22Rv1 (cell line): ENCODE measurements at regions not wholly inside any gene's neighbourhood (a gene's known extent, or its start where the extent isn't known, plus 50 kb on each side); places are given as distances from the start of the nearest gene placed in this dataset.

Experiments used
- H3K27ac ChIP-seq: fragments of 450-650 bp; 2 replicates; pipeline ENCODE4 v1.5.1; 2017
- ZFX ChIP-seq: fragments of 450-650 bp; IDR thresholded peaks from 2 replicates; pipeline ENCODE4 v1.6.1; 2017; ENCODE audit warnings: antibody characterized with exemption, borderline replicate concordance
- TF ChIP-seq, protein P1 (sequence below): fragments of 450-650 bp; IDR thresholded peaks from 2 replicates; pipeline ENCODE4 v1.5.1; 2017; ENCODE audit warnings: mild to moderate bottlenecking

DNA sequence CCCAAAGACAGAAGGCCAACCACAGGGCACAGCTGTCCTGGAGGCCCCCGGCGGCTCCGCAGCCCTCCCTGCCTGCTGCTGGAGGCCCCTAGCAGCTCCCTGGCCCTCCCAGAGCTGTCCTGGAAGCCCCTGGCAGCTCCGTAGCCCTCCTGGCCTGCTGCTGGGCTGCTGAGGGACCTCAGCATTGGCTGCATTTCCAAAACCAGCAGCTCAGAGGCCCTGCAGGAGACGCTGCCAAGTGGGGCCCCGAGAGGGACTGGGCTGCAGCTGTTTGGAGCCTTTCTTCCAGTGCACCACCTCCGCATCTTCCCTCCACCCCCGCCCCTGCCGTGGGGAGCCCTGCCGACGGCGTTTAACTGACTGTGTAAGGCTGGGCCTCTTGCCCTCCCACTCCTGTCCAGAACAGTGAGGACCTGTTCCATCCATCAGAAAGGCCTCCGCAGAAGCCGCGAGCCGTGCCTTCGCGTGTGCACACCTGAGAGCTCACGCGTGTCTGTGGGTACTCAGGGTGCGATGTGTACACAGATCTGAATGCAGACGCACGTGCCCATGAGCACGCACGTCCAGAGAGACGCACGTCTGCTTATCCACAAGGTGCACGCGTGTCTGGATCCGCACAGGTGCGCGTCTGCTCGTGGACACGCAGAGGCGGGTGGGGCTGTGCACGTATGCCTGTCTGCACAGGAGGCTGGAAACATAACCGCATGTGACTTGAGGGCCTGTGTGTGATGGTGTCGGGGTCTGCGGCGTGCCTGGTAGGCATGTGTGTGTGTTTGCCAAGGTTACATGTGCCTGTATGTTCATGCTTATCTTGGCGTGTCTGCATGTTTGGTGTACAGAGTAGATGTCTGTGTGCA lies 57.0 kb upstream of the FBRSL1 start:
- TF ChIP-seq, protein P1, sequence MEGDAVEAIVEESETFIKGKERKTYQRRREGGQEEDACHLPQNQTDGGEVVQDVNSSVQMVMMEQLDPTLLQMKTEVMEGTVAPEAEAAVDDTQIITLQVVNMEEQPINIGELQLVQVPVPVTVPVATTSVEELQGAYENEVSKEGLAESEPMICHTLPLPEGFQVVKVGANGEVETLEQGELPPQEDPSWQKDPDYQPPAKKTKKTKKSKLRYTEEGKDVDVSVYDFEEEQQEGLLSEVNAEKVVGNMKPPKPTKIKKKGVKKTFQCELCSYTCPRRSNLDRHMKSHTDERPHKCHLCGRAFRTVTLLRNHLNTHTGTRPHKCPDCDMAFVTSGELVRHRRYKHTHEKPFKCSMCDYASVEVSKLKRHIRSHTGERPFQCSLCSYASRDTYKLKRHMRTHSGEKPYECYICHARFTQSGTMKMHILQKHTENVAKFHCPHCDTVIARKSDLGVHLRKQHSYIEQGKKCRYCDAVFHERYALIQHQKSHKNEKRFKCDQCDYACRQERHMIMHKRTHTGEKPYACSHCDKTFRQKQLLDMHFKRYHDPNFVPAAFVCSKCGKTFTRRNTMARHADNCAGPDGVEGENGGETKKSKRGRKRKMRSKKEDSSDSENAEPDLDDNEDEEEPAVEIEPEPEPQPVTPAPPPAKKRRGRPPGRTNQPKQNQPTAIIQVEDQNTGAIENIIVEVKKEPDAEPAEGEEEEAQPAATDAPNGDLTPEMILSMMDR, result no peak
- no peak for TF ChIP-seq ZFX
- no peak overlapping the region for H3K27ac ChIP-seq

DNA sequence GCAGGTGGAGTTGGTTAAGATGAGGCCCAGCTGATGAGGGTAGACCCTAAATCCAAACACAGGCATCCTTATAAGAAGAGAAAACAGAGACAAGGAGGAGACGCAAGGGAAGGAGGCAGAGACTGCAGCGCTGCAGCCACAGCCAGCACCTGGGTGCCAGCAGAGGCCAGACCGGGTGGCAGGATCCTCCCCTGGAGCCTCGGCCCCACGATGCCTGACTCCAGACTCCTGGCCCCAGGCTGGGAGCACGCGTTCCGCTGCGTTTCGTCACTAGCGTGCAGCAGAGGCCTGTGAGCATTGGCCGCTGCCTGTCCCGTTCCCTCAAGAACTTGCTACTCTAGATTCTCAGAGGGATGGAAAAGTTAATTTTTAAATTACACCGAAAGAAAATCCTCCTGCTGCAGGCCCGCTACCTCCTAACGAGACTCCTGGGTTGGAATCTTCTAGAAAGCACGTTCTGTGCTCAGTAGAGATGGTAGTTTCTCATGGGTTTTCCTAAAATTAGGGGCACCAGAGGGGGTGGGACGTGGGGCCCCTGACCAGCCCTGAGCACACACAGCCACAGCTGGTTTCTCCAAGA lies 57.7 kb upstream of the FBRSL1 start:
- TF ChIP-seq, protein P1, result no peak
- TF ChIP-seq ZFX, result no peak
- no peak overlapping the region for H3K27ac ChIP-seq

DNA sequence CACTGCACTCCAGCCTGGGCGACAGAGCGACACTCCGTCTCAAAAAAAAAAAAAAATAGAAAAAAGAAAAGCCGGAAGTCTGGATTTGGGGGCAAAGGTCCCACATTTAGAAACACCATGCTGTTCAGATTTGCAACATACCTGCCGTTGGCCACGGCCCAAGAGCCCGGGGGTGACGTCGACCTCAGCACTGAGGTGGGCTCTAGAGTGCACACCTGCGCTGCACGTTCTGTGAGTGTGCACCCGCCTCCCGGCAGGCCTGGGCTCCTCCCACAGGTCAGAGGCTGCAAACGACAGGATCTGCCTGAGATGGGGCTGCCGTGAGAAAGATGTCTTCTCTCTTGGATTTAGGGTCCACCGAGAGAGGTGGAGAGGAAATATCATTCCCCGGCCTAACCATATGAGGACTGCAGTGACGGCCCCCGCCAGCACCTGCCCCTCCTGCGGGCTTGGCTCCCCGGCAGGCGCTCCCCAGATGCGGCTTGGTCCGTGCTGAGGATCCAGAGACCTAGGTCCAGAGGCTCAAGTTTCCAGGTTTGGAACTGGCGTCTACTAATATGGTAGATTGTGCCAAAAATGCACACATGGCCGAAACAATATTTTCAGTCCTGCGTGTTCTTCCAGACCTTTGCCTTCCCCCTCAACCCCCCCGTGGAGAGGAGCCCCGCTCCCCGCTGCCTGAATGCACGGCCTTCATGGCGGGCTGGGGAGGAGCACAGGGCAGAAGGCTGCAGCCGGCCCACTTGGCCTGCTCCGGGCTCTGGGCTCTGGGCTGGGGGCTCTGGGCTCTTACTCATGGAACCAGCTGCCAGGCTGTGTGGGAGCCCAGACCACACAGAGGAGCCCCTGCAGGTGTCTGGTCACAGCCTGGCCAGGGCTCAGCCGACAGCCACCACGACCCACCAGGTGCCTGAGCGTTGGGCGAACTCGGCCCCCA lies 58.8 kb upstream of the FBRSL1 start:
- no peak overlapping the region for H3K27ac ChIP-seq
- TF ChIP-seq, protein P1, result no peak
- TF ChIP-seq ZFX, result no peak

DNA sequence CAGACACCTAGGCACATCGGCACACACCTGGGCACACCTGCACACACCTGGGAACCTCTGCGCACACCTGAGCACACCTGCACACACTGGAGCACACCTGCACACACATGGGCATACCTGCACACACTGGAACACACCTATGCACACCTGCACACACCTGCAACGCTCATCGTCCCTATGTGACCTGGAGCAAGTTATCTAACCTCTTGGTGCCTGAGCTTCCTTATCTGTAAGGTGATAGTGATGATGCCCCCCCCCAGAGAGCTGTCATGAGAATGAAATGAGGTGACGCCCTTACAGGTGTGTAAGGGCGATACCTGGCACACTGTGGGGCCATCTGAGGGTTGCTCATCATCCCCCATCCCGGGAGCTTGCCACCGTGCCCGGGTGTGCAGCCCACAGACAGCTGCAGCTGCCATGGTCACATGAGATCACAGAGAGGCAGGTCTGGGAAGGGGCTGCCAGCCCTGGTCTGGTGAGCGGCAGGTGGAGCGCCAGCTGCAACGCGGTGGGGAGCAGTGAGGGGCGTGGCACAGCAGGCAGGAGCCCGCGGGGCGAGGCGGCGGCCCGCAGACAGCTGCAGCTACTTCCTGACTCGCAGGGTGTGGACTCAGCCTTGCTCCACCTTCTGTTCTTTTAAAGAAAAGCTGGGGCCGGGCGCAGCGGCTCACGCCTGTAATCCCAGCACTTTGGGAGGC lies 59.9 kb upstream of the FBRSL1 start:
- TF ChIP-seq, protein P1, result 0 out of 2 replicates have a peak, but pooled peaks have one; percentile 15
- no peak for TF ChIP-seq ZFX
- no peak overlapping the region for H3K27ac ChIP-seq

DNA sequence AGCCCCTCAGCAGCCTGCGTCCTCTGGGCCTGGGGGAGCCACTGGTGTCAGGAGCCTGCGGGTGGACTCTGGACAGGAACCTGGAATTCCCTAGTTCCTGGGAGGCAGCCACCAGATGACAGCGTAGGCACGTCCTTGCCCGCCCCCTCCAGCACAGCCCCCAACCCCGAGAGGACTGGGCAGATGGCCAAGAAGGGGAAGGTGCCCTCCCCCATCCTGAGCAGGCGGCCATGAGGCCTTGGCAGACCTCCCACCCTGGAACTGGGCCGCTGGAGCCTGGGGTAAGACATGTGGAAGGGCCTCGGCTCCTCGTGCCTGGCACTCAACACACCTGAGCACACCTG lies 60.4 kb upstream of the FBRSL1 start:
- TF ChIP-seq, protein P1, result no peak
- no peak for TF ChIP-seq ZFX
- no peak overlapping the region for H3K27ac ChIP-seq

DNA sequence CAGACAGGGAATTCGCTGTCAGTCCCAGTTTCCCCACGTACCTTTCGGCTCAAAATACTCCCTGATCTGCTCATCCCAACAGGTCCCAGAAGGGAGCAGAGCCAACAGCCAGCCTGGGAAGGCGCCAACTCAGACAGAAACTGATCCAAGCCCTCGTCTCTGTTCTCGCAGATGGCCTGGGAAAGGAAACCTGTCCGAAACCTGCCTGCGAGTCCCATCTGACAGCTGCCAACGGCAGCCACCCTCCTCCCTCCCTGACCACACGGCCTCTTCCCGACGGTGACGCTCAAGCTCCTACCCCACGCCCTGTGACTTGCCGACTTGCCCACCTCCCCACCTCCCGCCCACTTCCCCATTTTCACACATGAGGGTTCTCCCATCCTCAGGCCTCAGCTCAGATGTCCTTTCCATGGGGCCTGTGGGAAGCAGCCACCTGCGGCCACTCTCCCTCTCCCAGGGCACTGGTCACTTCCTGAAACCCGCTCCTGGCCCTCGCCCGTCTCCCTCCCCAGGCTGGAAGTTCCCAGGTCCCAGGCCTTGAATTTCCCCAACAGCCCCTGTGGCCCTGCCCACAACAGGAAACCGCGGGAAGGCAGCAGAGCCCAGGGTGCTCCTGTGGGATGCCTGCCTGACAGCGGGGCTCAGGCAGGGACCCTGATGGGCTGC lies 60.9 kb upstream of the FBRSL1 start:
- no peak overlapping the region for H3K27ac ChIP-seq
- no peak for TF ChIP-seq ZFX
- TF ChIP-seq, protein P1, result no peak
